Activated CD4-positive, alpha-beta T cell treated with anti-CD3 and anti-CD28 coated beads, Interleukin-2, Interleukin-6, amounts not matched to agents 100 ng/mL and 50 ng/mL, durations not matched to agents 16 hours and 8 hours (primary cell): ENCODE measurements at regions not wholly inside any gene's neighbourhood (a gene's known extent, or its start where the extent isn't known, plus 50 kb on each side); places are given as distances from the start of the nearest gene placed in this dataset.

Source experiments
- DNase-seq: peaks from one replicate; pipeline ENCODE4 v3.0.0-alpha.2; 2020

- no peak for DNase-seq
These were observed 54.2 kb upstream of the GIMD1 start for GRCh38 chr4:106422766-106423165.

GRCh38 chr4:106421441-106422296, 53.1 kb upstream of the GIMD1 start:
- DNase-seq, result no peak

- DNase-seq, result no peak
These were observed 49.9 kb upstream of the GIMD1 start for GRCh38 chr4:106418444-106418843.
